PC-9 (cell line): ENCODE measurements at regions not wholly inside any gene's neighbourhood (a gene's known extent, or its start where the extent isn't known, plus 50 kb on each side); places are given as distances from the start of the nearest gene placed in this dataset.

ENCODE experiments used
- BruUV-seq: library from RNA; stranded (reverse); fragments of 400-500 nt; replicated peaks from 2 replicates; lab custom pipeline; 2021; lab: Mats Ljungman, UMichigan
- CTCF ChIA-PET: fragments of 300-600 bp; sonication (Branson Sonifier 250); formaldehyde crosslinking; loops from one replicate; lab custom pipeline; 2022; ENCODE audit warnings: antibody characterized with exemption; lab: Charles Lee
- POLR2A ChIA-PET: fragments of 300-600 bp; sonication (Branson Sonifier 250); formaldehyde crosslinking; loops from one replicate; lab custom pipeline; 2022; ENCODE audit warnings: antibody characterized with exemption; ENCODE audit not compliant: unreplicated experiment; lab: Charles Lee
- DNase-seq, 2 experiments: peaks; one replicate each; pipeline versions ENCODE4 v3.0.0 to v3.0.0-alpha.2; 2015 to 2022; ENCODE audit warnings: mixed read lengths in 1 of 2
- H2AFZ ChIP-seq: fragments of 200-600 bp; sonication (generic); 2 replicates; pipeline ENCODE4 v1.8.1; 2017; ENCODE audit warnings: antibody characterized with exemption
- H3F3A ChIP-seq: fragments of 200-600 bp; sonication (generic); 2 replicates; pipeline ENCODE4 v1.8.1; 2017; ENCODE audit warnings: antibody characterized with exemption, mild to moderate bottlenecking, low read depth; ENCODE audit not compliant: insufficient read depth
- H3K27ac ChIP-seq: fragments of 200-600 bp; sonication (generic); 2 replicates; pipeline ENCODE4 v1.6.1; 2016; ENCODE audit warnings: mixed run types
- H3K27me3 ChIP-seq: fragments of 200-600 bp; sonication (generic); 2 replicates; pipeline ENCODE4 v1.6.1; 2016; ENCODE audit warnings: low read depth, mixed run types; ENCODE audit not compliant: insufficient read depth
- H3K36me3 ChIP-seq: fragments of 200-600 bp; sonication (generic); 2 replicates; pipeline ENCODE4 v1.6.1; 2016; ENCODE audit warnings: low read depth, mixed run types
- H3K4me1 ChIP-seq: fragments of 200-600 bp; sonication (generic); replicated peaks from 2 replicates; pipeline ENCODE4 v1.6.1; 2016; ENCODE audit warnings: mixed run types; ENCODE audit not compliant: insufficient read depth
- H3K4me2 ChIP-seq: fragments of 200-600 bp; sonication (generic); 2 replicates; pipeline ENCODE4 v1.6.1; 2017; ENCODE audit warnings: mixed run types
- H3K4me3 ChIP-seq: fragments of 200-600 bp; sonication (generic); 2 replicates; pipeline ENCODE4 v1.6.1; 2016; ENCODE audit warnings: mixed run types
- H3K79me2 ChIP-seq: fragments of 200-600 bp; sonication (generic); 2 replicates; pipeline ENCODE4 v1.6.1; 2017; ENCODE audit warnings: low read depth, mixed run types
- H3K9me2 ChIP-seq: fragments of 200-600 bp; sonication (generic); 2 replicates; pipeline ENCODE4 v1.8.1; 2017; ENCODE audit warnings: mild to moderate bottlenecking; ENCODE audit not compliant: insufficient read depth
- H3K9me3 ChIP-seq: fragments of 200-600 bp; sonication (generic); 2 replicates; pipeline ENCODE4 v1.8.1; 2016; ENCODE audit warnings: low read depth; ENCODE audit not compliant: insufficient read depth
- H4K20me1 ChIP-seq: fragments of 200-600 bp; sonication (generic); 2 replicates; pipeline ENCODE4 v1.8.1; 2017; ENCODE audit not compliant: insufficient read depth
- CTCF ChIP-seq: fragments of 200-600 bp; sonication (generic); conservative IDR thresholded peaks from 2 replicates; pipeline ENCODE4 v1.6.1; 2017; ENCODE audit warnings: mixed run types, antibody characterized with exemption, mild to moderate bottlenecking, moderate library complexity
- EZH2 ChIP-seq: fragments of 200-600 bp; sonication (generic); IDR thresholded peaks from 2 replicates; pipeline ENCODE4 v1.8.0; 2017; ENCODE audit warnings: antibody characterized with exemption, low read depth
- intact Hi-C: fragments of 100-400 bp; cut with micrococcal nuclease; formaldehyde crosslinking; loops from one replicate; pipeline ENCODE4 v1.10.0; 2022; ENCODE audit not compliant: unreplicated experiment

- CTCF ChIA-PET, result no interaction called here
- Histone ChIP-seq H3K4me1 (no peaks in the 10 kb centered on the region), H3K79me2 (no peaks in the 10 kb centered on the region), H3K36me3 (no peaks in the 10 kb centered on the region), H3K4me3 (no peak overlapping the region), H3K27me3 (no peaks in the 10 kb centered on the region), H3K9me3 (no peaks in the 10 kb centered on the region), H3K4me2 (no peak overlapping the region), H3K27ac (no peak overlapping the region), H4K20me1 (no peaks in the 10 kb centered on the region), H3F3A (no peaks in the 10 kb centered on the region), H2AFZ (no peak overlapping the region), H3K9me2 (no peaks in the 10 kb centered on the region)
- intact Hi-C loops, result no loop called here
- BruUV-seq, result no TSS peak
- TF ChIP-seq EZH2 (no peak), CTCF (no peak)
- POLR2A ChIA-PET, result no interaction called here
- DNase-seq, result no peak
Measured at GRCh38 chr4:177692907-177693306, 250.7 kb upstream of the AGA start.

GRCh38 chr4:177696438-177696966 lies 254.3 kb upstream of the AGA start:
- Histone ChIP-seq H4K20me1 (no peaks in the 10 kb centered on the region), H3K79me2 (no peaks in the 10 kb centered on the region), H3K27ac (no peak overlapping the region), H3K9me2 (no peaks in the 10 kb centered on the region), H3K9me3 (no peaks in the 10 kb centered on the region), H3K4me2 (no peak overlapping the region), H3K27me3 (no peaks in the 10 kb centered on the region), H3K4me1 (no peaks in the 10 kb centered on the region), H2AFZ (no peak overlapping the region), H3F3A (no peaks in the 10 kb centered on the region), H3K4me3 (no peak overlapping the region), H3K36me3 (no peaks in the 10 kb centered on the region)
- no peak for DNase-seq
- ChIA-PET POLR2A (no interaction called here), CTCF (no interaction called here)
- no peak for TF ChIP-seq CTCF
- no peak for TF ChIP-seq EZH2
- intact Hi-C loops, result no loop called here
- no TSS peak for BruUV-seq

GRCh38 chr4:177699365-177700213 lies 257.4 kb upstream of the AGA start:
- DNase-seq, result no peak
- ChIA-PET POLR2A (interaction anchor here (0.7 kb wide), 1 partner anchor 17 kb away, joined by 3 read pairs; no protein-coding TSS in a partner anchor), CTCF (no interaction called here)
- H4K20me1 ChIP-seq, result no peaks in the 10 kb centered on the region
- no peaks in the 10 kb centered on the region for H3K4me1 ChIP-seq
- no peak overlapping the region for H2AFZ ChIP-seq
- H3K4me2 ChIP-seq, result no peak overlapping the region
- no peaks in the 10 kb centered on the region for H3K36me3 ChIP-seq
- no peaks in the 10 kb centered on the region for H3F3A ChIP-seq
- no peak overlapping the region for H3K4me3 ChIP-seq
- BruUV-seq, result no TSS peak
- TF ChIP-seq CTCF, result no peak
- TF ChIP-seq EZH2, result no peak
- intact Hi-C loops, result no loop called here
- H3K9me3 ChIP-seq, result no peaks in the 10 kb centered on the region
- H3K27me3 ChIP-seq, result no peaks in the 10 kb centered on the region
- no peaks in the 10 kb centered on the region for H3K9me2 ChIP-seq
- no peak overlapping the region for H3K27ac ChIP-seq
- H3K79me2 ChIP-seq, result no peaks in the 10 kb centered on the region
